Aorta (tissue), 5 donors: ENCODE measurements at regions not wholly inside any gene's neighbourhood (a gene's known extent, or its start where the extent isn't known, plus 50 kb on each side); places are given as distances from the start of the nearest gene placed in this dataset.

Source experiments
- ATAC-seq: fragments of 200-7000 bp; cut with Tn5 transposase; one replicate; pipeline ENCODE4 v1.9.1; 2022; ENCODE audit warnings: moderate library complexity; ENCODE audit not compliant: low FRiP score
- DNase-seq, 2 donors: peaks; one replicate each; pipeline ENCODE4 v3.0.0-alpha.2; 2020
- H3K27ac ChIP-seq, 2 donors: one replicate each; pipeline ENCODE4 v1.5.1; 2013; ENCODE audit warnings: low read length in 2 of 2, mild to moderate bottlenecking in 2 of 2, moderate library complexity in 2 of 2, control low read depth in 1 of 2, inconsistent platforms in 1 of 2, low read depth in 1 of 2
- H3K27me3 ChIP-seq, 2 donors: one replicate each; pipeline ENCODE4 v1.6.1; 2013; ENCODE audit warnings: control low read depth in 1 of 2, low read length in 1 of 2, mild to moderate bottlenecking in 1 of 2, moderate library complexity in 1 of 2; ENCODE audit not compliant: insufficient read depth in 2 of 2, control insufficient read depth in 1 of 2
- H3K36me3 ChIP-seq, 2 donors: one replicate each; pipeline ENCODE4 v1.6.1; 2013; ENCODE audit warnings: control low read depth in 1 of 2, low read length in 1 of 2, mild to moderate bottlenecking in 1 of 2; ENCODE audit not compliant: insufficient read depth in 2 of 2, control insufficient read depth in 1 of 2
- H3K4me1 ChIP-seq, 2 donors: one replicate each; pipeline ENCODE4 v1.6.1; 2013; ENCODE audit warnings: low read length in 2 of 2, control low read depth in 1 of 2, mild to moderate bottlenecking in 1 of 2, moderate library complexity in 1 of 2; ENCODE audit not compliant: insufficient read depth in 2 of 2, control insufficient read depth in 1 of 2
- H3K4me3 ChIP-seq, 2 donors: one replicate each; pipeline ENCODE4 v1.5.1; 2013; ENCODE audit warnings: low read length in 2 of 2, control low read depth in 1 of 2, mild to moderate bottlenecking in 1 of 2
- H3K9me3 ChIP-seq: one replicate; pipeline ENCODE4 v1.6.1; 2013; ENCODE audit warnings: mild to moderate bottlenecking, low read length; ENCODE audit not compliant: control insufficient read depth
- whole genome bisulfite sequencing, 2 donors: extraction: QIAGEN DNeasy Blood & Tissue Kit; methylation state at CpG; one replicate each; pipeline ENCODE4 v1.1.7; 2013; 5-methylcytosine and 5-hydroxymethylcytosine counted together
- intact Hi-C, 2 donors: fragments of 100-400 bp; cut with DNase I; formaldehyde crosslinking; loops; one replicate each; pipeline versions ENCODE4 v1.14.2 to v1.15.0; 2022
- donor health status: healthy with polysubstance abuse.
- donor health status: Bipolar disorder and iron deficiency.
- donor health status: DM: no; HTN: no; CAD: no.
- donor health status: DM: no; HTN: no; CAD: no.
- donor health status: DM: yes; HTN: yes; CAD: no.

GRCh38 chr13:31044364-31045285, 112.2 kb downstream of the TEX26 start:
- Histone ChIP-seq H3K9me3 (no peaks in the 10 kb centered on the region), H3K4me1 (no peaks in the 10 kb centered on the region), H3K4me3 (no peak overlapping the region), H3K27ac (no peak overlapping the region), H3K36me3 (no peaks in the 10 kb centered on the region), H3K27me3 (no peaks in the 10 kb centered on the region)
- DNase-seq (peak; percentile 84 to 91), ATAC-seq (peak; percentile 92)
- intact Hi-C loops: loop anchor here (5.0 to 10.0 kb wide), 8 partner anchors 140 to 907 kb away; partner anchors contain the start of genes HMGB1 (in 1 of the 2) and MEDAG (in 1 of the 2)
- 27 to 30% methylated on average over 18 of the region's 18 CpGs for WGBS, 2 donors

DNA sequence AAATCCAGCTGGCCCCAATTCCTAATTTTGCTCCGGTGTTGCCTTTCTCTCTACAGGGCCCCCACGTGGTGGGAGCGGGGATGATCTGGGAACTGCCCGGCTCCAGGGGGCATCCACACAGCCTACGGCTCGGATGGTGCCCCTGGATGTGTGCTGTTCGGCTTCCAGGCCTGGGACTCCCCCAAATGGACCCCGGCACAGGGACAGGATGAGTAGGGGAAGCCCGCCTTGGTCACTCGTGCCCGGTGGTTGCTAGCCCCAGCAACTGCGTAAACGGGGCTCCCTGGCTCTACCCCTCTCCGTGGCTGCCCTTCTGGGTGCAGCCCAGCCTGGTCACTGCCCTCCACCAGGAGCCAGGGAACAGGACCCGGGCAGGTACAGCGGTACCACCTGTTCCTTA, 111.5 kb downstream of the TEX26 start:
- H3K27me3 ChIP-seq: no peaks in the 10 kb centered on the region
- ATAC-seq (peak; percentile 24), DNase-seq (no peak)
- H3K4me3 ChIP-seq: no peak overlapping the region
- H3K4me1 ChIP-seq: no peaks in the 10 kb centered on the region
- H3K27ac ChIP-seq: no peak overlapping the region
- intact Hi-C loops: loop anchor here (10.0 kb wide), 6 partner anchors 139 to 579 kb away; partner anchors contain the start of genes HMGB1 (in 1 of the 2) and MEDAG (in 1 of the 2)
- WGBS, 2 donors: 39 to 41% methylated on average over 16 of the region's 16 CpGs
- H3K36me3 ChIP-seq: no peaks in the 10 kb centered on the region
- no peaks in the 10 kb centered on the region for H3K9me3 ChIP-seq

- Histone ChIP-seq H3K36me3 (no peaks in the 10 kb centered on the region), H3K4me3 (no peak overlapping the region), H3K4me1 (no peaks in the 10 kb centered on the region), H3K27me3 (no peaks in the 10 kb centered on the region), H3K27ac (no peak overlapping the region), H3K9me3 (no peaks in the 10 kb centered on the region)
- WGBS, 2 donors: 93 to 94% methylated on average over 16 of the region's 16 CpGs
- DNase-seq (no peak), ATAC-seq (no peak)
- intact Hi-C loops: loop anchor here (10.0 kb wide), 6 partner anchors 138 to 578 kb away; partner anchors contain the start of genes HMGB1 (in 1 of the 2) and MEDAG (in 1 of the 2)
Measured at GRCh38 chr13:31042481-31043165, 110.2 kb downstream of the TEX26 start.

DNA sequence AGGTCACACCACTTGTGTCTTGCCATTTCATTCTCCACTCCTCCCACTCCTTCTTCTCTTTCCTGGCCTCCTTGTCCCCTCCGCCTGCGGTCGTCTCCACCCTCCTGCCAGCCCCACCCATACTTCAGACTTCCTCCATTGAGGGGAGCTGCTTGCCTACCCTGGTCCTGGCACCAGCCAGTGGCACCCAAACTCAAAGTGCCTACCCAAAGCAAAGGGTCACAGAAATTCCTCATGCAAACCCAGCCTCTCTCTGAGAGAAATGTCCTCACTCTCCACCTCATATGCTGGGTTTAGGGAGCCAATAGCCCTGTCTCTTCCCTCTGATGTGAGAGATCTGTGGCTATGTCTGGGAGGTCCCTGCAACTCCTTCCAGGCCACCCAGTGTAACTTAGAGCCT, 109.6 kb downstream of the TEX26 start:
- 78 to 84% methylated on average over 3 of the region's 3 CpGs for WGBS, 2 donors
- intact Hi-C loops: loop anchor here (10.0 kb wide), 6 partner anchors 137 to 577 kb away; partner anchors contain the start of genes HMGB1 (in 1 of the 2) and MEDAG (in 1 of the 2)
- ATAC-seq: no peak

DNA sequence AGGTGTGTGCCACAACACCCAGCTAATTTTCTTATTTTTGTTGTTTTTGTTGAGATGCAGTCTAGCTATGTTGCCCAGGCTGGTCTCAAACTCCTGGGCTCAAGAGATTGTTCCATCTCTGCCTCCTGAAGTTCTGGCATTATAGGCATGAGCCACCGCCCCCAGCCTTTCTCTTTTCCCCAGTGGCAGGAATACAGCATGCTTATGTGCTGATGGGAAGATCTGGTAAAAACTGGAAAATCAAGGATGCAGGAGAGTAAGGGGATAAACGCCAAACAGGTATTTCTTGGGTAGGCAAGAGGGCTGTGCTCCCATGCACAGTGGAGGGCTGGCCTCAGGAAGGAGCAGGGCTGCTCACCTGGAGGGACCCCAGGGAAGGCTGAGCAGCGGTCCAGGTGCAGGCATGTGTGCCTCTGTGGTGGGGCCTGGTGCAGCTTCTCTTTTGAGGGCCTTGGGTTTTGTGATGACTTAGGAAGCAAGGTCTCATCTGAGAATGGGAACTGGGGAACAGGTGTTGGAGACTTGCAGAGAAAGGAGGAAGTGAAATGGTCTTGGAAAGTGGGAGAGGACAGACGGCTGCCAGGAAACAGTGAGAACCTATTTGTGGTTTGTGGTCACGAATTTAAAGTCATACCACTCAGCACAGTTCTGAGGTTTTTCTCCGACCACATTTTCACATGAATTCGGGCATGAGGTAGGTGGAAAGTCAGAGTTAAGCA, 106.5 kb downstream of the TEX26 start:
- Histone ChIP-seq H3K4me1 (no peaks in the 10 kb centered on the region), H3K36me3 (no peaks in the 10 kb centered on the region), H3K9me3 (no peaks in the 10 kb centered on the region), H3K27me3 (no peaks in the 10 kb centered on the region), H3K4me3 (no peak overlapping the region), H3K27ac (no peak overlapping the region)
- no peak for ATAC-seq
- intact Hi-C loops: no loop called here
- no peak for DNase-seq
- WGBS, 2 donors: 90 to 93% methylated on average over 7 of the region's 7 CpGs

More for the DNA sequence above, 109.6 kb downstream of the TEX26 start:
- no peak overlapping the region for H3K27ac ChIP-seq
- no peaks in the 10 kb centered on the region for H3K36me3 ChIP-seq
- no peaks in the 10 kb centered on the region for H3K4me1 ChIP-seq
- no peaks in the 10 kb centered on the region for H3K9me3 ChIP-seq
- DNase-seq: no peak
- no peak overlapping the region for H3K4me3 ChIP-seq
- H3K27me3 ChIP-seq: no peaks in the 10 kb centered on the region

- Histone ChIP-seq H3K27me3 (no peaks in the 10 kb centered on the region), H3K36me3 (no peaks in the 10 kb centered on the region), H3K4me3 (no peak overlapping the region), H3K9me3 (no peaks in the 10 kb centered on the region), H3K27ac (no peak overlapping the region), H3K4me1 (no peaks in the 10 kb centered on the region)
- intact Hi-C loops: no loop called here
- ATAC-seq (no peak), DNase-seq (no peak)
- 96 to 97% methylated on average over 15 of the region's 15 CpGs for WGBS, 2 donors
Measured at GRCh38 chr13:31037874-31038500, 105.5 kb downstream of the TEX26 start.

DNA sequence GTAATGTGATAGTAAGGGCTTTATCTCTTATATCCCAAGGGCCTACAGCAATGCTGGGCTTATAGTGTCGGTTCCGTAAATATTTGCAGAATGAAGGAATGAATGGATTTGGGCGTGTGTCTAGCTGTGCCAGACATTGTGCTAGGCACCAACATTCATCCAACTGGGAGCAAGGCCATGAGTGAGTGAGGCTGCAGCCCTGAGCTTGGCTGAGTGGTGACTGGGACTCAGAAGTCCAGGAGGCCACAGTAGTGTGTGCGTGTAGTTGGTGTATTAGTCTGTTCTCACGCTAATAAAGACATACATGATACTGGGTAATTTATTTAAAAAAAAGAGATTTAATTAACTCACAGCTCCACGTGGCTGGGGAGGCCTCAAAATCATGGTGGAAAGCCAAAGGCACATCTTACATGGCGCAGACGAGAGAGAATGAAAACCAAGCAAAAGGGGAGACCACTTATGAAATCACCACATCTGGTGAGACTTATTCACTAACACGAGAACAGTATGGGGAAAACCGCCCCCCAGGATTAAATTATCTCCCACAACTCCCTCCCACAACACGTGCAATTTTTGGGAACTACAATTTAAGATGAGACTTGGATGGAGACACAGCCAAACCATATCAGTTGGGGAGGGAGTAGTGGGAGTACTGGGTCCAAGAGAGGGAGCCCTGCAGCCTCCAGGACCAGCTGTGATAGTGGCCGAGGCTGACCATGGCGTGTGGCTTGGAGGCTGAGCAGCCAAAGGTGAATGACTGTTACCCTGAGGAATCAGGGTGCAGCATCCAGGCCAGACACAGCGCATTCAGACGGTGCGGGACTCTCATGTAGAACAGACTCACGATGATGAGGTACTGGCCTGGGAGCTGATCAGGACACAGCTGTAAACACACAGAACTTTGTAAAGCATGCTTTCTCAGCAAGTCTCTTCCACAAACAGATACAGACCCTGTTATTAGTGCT, 104.6 kb downstream of the TEX26 start:
- Histone ChIP-seq H3K9me3 (no peaks in the 10 kb centered on the region), H3K4me3 (no peak overlapping the region), H3K27me3 (no peaks in the 10 kb centered on the region), H3K27ac (no peak overlapping the region), H3K4me1 (no peaks in the 10 kb centered on the region), H3K36me3 (no peaks in the 10 kb centered on the region)
- ATAC-seq: no peak
- DNase-seq: no peak
- intact Hi-C loops: no loop called here
- WGBS, 2 donors: 92% methylated on average over 17 of the region's 17 CpGs
